ENCODE measurements at regions not wholly inside any gene's neighbourhood (a gene's known extent, or its start where the extent isn't known, plus 50 kb on each side); places are given as distances from the start of the nearest gene placed in this dataset.

GRCh38 chr13:42478531-42479156, 95.3 kb upstream of the TNFSF11 start:
- TF ChIP-seq MNT (IDR thresholded peaks at IDR 0.05) (no peak), E2F5 (CRISPR knock-in tag; conservative IDR thresholded peaks at IDR 0.05) (no peak), EZH2 (conservative IDR thresholded peaks at IDR 0.05; ENCODE audit: low read depth, low read length) (no peak), POLR2AphosphoS5 (IDR thresholded peaks at IDR 0.05; ENCODE audit: low read depth, low read length) (no peak), HMG20B (CRISPR knock-in tag; conservative IDR thresholded peaks at IDR 0.05) (no peak), POLR2A (IDR thresholded peaks at IDR 0.05; ENCODE audit: insufficient read depth in 1 of 2, low read depth in 2 of 2, low read length in 2 of 2) (no peak), ZBTB43 (CRISPR knock-in tag; conservative IDR thresholded peaks at IDR 0.05) (no peak), NR3C1 (CRISPR knock-in tag; IDR thresholded peaks at IDR 0.05) (no peak), ZNF644 (CRISPR knock-in tag; IDR thresholded peaks at IDR 0.05; ENCODE audit: low read depth) (no peak)

Measured in HepG2 (cell line).